HepG2 (cell line): ENCODE measurements at regions not wholly inside any gene's neighbourhood (a gene's known extent, or its start where the extent isn't known, plus 50 kb on each side); places are given as distances from the start of the nearest gene placed in this dataset.

Experiments
- DNMT3B ChIP-seq: conservative IDR thresholded peaks from 2 replicates; pipeline ENCODE4 v1.6.1; 2016; ENCODE audit warnings: missing biosample characterization, control low read depth
- GABPA ChIP-seq, 2 experiments: IDR thresholded peaks; 2 replicates each; pipeline ENCODE4 v1.6.1; 2011 to 2016; ENCODE audit warnings: low read depth in 2 of 2, low read length in 1 of 2, missing biosample characterization in 1 of 2, missing genetic modification characterization in 1 of 2
- HDAC6 ChIP-seq: fragments of 200-600 bp; sonication (generic); IDR thresholded peaks from 2 replicates; pipeline ENCODE4 v1.7.0; 2017; ENCODE audit warnings: mild to moderate bottlenecking, antibody characterized with exemption, low read length, low read depth
- KDM1A ChIP-seq: IDR thresholded peaks from 2 replicates; pipeline ENCODE4 v1.6.1; 2016; ENCODE audit warnings: missing compliant biosample characterization
- TBP ChIP-seq: sonication (generic); formaldehyde crosslinking; IDR thresholded peaks from 2 replicates; pipeline ENCODE4 v1.5.0; 2020; ENCODE audit warnings: missing genetic modification reagents
- ZNF331 ChIP-seq: sonication (generic); formaldehyde crosslinking; IDR thresholded peaks from 2 replicates; pipeline ENCODE4 v1.4.0; 2020; ENCODE audit warnings: missing genetic modification reagents
- TF ChIP-seq, protein P1 (sequence below): sonication (generic); formaldehyde crosslinking; IDR thresholded peaks from 2 replicates; pipeline ENCODE4 v1.5.0; 2020; ENCODE audit warnings: mild to moderate bottlenecking, missing genetic modification reagents, moderate library complexity

DNA sequence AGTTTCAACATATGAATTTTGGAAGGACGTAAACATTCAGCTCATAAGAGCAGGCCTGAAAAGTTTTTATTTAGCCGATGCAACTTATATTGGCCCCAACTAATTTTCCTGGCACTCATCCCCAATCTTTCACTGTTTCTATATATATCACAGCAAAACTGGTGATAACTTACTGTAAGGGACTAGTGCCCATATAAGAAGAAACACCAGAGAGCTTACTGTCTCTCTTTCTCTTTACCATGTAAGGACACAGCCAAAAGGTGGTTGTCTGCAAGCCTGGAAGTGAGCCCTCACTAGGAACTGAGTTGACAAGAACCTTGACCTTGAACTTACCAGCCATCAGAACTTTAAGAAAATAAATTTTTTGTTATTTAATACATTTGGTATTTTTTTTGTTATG is 807.4 kb upstream of the CITED2 start:
- TF ChIP-seq, protein P1, sequence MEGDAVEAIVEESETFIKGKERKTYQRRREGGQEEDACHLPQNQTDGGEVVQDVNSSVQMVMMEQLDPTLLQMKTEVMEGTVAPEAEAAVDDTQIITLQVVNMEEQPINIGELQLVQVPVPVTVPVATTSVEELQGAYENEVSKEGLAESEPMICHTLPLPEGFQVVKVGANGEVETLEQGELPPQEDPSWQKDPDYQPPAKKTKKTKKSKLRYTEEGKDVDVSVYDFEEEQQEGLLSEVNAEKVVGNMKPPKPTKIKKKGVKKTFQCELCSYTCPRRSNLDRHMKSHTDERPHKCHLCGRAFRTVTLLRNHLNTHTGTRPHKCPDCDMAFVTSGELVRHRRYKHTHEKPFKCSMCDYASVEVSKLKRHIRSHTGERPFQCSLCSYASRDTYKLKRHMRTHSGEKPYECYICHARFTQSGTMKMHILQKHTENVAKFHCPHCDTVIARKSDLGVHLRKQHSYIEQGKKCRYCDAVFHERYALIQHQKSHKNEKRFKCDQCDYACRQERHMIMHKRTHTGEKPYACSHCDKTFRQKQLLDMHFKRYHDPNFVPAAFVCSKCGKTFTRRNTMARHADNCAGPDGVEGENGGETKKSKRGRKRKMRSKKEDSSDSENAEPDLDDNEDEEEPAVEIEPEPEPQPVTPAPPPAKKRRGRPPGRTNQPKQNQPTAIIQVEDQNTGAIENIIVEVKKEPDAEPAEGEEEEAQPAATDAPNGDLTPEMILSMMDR = no peak
- no peak for TF ChIP-seq ZNF331 (CRISPR knock-in tag)
- TF ChIP-seq DNMT3B (CRISPR knock-in tag) = no peak
- TF ChIP-seq GABPA (IDR thresholded peaks at IDR 0.05; ENCODE audit: low read depth, low read length) = no peak
- TF ChIP-seq GABPA (CRISPR knock-in tag; IDR thresholded peaks at IDR 0.05; ENCODE audit: low read depth) = no peak
- no peak for TF ChIP-seq KDM1A (CRISPR knock-in tag)
- no peak for TF ChIP-seq HDAC6
- TF ChIP-seq TBP (CRISPR knock-in tag) = no peak
